NOMO-1 (cell line): ENCODE measurements at regions not wholly inside any gene's neighbourhood (a gene's known extent, or its start where the extent isn't known, plus 50 kb on each side); places are given as distances from the start of the nearest gene placed in this dataset.
A peak's percentile ranks its signal among the peaks of the same experiment; 100 is the strongest.

Source experiments
- DNase-seq, 2 experiments: peaks; one replicate each; lab custom pipeline; 2025; ENCODE audit not compliant: unreplicated experiment in 2 of 2; lab: John Stamatoyannopoulos, UW

DNA sequence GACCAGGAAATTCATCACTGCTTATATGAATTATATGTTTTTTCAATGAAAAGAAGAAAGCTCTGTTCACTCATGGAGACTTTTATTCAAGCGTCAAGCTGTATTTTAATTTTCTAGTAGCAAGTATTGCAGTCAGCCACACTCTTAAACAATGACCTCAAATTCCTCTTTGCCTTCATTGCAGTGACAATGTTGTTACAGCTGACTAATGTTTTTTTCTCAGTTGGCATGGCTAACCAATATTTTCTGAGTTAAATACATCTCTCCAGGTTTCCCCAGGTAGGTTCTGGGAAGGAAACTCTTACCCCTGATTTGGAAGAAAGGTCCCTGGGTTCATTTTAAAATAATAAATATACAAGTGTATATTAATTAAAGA is 241.5 kb downstream of the WDR11 start:
- DNase-seq, result no peak

DNA sequence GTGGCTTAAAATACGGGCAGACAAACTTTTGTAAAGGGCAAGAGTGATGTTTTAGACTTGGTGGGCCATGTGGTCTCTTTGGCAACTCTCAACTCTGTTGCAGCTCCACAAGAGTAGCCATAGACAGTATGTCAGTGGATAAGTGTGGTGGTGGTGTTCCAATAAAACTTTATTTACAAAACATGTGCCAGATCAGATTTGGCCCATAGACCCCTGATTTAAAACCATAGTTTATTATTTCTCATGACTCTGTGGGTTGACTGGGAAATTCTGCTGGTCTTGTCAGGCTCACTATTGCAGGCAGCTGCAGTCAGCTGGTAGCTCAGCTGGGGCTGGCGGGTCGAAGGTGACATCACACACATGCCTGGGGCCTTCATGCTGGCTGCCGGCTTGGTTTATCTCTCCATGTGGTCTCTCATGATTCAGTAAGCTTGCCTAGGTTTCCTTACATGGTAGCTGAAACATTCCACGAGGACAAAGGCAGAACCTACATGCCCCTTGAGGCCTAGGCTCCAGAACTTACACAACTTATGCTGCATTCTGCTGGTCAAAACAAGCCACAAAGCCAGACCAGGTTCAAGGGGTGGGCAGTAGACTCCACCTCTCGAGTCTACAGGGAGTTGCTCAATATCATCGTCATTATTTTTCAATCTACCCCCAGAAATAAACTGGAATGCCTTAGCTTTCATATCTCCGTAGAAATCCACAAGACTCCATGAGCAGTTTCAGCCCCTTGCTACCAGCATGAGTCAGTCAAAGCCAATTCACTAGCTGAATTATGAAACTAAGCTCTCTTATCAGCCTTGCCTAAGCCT is 245.7 kb downstream of the WDR11 start:
- DNase-seq, result peak in 1 of 2 experiments; percentile 40

DNA sequence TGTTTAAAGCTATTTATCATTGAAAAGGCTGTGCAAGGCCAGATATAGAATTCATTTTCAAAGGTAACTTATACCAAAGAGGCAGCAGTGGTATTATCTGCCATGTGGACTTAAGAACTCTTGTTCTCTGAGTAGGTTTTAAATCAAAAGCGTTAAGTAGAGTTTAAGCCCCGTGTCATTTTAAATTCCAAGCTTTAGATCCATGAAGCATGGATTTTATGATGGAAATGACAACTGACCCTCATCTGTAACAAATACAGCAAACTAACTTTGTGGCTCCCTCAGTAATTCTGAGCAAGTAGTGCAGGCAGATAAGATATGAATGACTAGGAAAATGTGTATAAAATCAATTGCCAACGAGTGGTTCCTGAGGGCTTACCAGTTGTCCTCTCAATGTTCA is 247.0 kb downstream of the WDR11 start:
- DNase-seq, result no peak

DNA sequence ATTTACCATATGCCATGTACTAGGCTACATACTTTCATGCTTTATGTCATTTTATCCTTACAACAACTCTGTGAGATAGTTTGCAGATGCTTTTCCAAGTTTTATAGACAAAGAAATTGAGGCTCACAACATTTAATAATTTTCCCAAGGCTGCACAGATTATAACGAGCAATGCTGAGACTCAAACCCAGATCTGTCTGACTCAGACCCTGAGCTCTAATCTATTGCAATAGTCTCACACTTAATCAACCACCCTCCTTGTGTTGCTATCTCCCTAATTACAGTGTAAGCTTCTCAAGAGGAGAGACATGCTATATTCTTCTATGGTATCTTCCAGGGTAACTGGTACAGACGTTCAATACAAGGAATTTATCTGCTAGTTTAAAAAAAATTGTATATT is 247.6 kb downstream of the WDR11 start:
- no peak for DNase-seq

DNA sequence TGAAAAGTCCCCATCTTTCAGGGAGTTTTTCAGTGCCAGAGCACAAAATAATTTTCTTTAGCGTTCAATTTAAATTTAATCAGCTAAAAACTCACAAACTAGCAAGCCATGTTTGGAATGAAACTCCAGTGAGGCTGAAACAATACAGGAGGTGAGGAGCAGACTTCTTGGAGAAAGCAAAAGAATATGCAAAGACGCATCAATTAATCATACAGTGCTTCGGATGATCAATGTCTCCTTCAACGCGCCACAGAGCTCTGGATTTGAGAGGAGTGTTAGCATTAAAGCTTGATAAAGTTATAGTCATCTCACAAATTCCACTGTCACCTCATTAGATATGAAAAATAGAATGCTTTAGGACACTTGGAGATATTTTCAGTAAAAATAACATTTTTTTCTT is 248.0 kb downstream of the WDR11 start:
- no peak for DNase-seq

DNA sequence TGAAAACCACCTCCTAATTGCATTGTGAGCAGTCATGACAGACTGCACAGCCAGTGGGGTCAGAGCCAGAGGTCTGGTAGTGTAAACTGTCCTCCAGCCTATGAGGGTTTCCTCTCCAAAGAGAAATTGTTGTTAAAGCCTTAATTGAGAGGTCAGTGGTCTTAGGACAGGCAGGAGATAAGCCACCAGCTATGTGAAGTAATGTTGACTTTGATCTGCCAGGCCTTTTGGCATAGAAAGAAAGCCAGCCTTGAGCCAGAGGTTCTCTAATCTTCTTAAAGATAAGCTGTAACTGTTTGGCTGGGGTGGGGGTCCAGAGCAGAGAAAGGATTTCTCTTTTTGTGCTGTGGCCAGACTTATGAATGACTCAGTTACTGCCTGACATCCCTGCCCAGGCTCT is 248.4 kb downstream of the WDR11 start:
- DNase-seq, result no peak

DNA sequence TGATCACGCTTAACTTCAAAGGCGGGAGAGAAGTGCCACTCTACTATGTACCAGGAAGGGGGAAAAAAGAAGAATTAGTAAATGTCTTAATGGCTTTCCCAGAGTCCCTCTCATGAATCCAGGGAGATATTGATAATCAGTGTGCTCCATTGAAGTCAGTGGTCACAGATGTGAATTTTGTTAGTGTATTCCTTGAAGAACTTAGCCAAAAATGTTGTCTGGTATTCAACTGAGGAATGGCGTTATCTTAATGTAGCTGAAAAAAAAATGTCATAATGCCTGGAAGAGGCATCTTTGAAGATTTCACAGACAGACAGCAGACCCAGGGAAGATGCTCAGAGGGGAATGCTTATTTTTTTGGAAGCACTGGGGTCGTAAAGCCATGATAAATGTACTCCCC is 250.4 kb downstream of the WDR11 start:
- DNase-seq, result no peak

DNA sequence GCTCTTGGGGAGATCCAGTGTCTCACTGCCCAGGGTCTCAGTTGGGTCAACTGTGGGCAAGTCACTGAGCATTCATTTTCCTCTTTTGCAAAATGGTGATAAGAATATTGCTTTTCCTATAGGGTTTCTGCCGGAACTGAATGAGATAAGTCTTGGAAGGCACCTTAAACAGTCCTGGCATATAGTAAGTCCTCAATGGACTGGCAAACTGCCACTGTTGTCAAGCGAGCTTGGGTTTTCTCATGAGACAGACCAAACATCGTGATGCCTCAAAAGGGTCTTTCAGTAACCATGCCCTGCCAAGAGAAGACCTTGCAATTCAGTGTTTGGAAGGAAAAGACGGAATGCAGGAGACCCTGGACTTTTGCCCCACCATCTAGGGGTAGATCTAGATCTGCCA is 251.5 kb downstream of the WDR11 start:
- DNase-seq, result no peak

DNA sequence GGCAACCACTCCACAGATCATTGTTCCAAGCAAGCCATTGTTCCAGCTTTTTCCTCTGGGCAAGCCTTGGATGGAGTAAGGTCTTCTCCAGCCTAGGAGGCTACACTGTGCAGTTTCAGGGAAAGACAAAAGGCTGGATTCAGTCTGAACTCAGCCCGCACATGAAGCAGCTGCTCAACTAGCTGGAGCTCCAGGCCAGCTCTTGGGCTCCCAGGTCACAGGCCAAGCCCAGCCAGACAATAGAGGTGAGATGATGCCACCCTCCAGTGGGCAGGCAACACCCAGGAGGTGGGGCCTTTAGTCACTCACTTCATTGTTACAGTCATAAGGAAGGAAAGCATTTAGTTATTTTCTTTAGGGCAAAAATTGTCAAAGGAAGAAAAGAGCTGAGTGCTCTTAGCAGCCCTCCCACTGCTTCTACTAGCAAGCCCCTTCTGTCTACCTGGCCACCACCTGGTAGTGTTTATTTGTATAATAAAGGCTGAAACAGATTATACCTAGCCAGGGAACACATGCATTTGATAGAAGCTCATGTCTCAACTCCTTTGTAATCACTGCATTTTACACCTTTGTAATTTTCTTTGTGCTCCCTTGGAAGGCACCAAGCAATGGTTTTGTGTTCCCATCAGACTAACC is 253.4 kb downstream of the WDR11 start:
- DNase-seq, result no peak

DNA sequence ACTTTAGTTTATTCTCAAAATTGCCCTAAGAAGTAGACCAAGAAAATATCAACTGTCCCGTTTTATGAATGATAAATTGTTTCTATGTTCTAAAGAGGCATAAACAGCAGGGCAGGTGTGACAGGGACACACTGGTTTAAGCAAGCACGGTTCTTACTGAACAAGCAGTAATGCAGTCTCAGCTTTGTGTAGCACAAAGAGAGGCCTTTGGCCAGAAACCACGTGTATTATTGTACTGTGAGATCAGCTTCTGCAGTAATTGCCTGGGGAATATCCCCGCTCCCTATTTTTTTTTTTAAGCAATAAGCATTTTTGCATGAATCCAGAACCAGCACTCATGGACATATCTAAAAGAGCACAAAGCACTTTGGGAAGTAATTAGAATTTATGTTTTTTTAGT is 255.4 kb downstream of the WDR11 start:
- DNase-seq, result no peak

DNA sequence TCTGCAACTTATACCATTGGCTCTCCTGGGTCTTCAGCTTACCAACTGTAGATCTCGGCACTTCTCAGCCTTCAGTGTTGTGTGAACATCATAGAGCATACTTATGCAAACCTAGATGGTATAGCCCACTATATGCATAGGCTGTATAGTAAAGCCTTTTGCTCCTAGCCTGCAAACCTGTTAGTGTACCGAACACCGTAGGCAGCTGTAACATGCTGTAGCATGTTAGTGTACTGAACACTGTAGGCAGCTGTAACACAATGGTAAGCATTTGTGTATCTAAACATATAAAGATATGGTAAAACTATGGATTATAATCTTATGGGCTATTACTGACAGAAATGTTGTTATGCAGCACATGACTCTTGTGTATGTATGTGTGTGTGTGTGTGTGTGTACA is 256.9 kb downstream of the WDR11 start:
- DNase-seq, result no peak

DNA sequence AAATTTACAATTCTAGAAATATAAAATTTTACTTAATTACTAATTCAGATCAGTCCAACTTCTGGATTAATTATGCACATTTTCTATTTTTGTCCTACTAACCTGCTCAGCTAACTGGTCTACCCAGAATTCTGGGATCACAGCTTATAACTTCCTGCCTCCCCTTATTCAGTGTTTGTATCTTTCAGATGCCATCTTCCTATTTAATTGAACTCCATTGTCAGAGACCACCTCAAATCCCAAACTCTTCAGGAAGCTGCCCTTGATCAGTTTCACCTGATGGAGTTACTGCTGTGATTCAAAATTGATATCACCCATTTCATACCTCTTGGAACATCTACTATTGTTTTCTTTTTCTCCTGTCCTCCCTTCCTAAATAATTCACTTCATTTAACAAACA is 259.2 kb downstream of the WDR11 start:
- DNase-seq, result no peak

DNA sequence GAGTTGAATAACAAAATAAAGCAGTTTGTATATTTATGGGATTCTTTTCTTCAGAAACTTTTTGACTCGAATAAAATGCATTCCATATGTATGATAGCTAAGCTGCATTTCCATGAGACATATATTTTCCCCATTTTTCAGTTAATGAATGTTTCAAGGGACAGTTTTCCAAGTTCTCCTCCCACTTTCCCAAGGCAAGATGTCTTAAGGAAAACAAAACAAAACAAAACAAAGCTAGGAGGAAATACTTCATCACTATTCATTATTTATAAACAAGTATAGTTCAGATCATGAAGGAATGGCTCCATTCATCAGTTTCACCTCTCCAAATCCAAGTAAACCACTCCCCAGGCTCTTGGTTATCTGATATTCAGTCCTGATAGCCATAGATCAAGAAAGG is 261.0 kb downstream of the WDR11 start:
- no peak for DNase-seq

DNA sequence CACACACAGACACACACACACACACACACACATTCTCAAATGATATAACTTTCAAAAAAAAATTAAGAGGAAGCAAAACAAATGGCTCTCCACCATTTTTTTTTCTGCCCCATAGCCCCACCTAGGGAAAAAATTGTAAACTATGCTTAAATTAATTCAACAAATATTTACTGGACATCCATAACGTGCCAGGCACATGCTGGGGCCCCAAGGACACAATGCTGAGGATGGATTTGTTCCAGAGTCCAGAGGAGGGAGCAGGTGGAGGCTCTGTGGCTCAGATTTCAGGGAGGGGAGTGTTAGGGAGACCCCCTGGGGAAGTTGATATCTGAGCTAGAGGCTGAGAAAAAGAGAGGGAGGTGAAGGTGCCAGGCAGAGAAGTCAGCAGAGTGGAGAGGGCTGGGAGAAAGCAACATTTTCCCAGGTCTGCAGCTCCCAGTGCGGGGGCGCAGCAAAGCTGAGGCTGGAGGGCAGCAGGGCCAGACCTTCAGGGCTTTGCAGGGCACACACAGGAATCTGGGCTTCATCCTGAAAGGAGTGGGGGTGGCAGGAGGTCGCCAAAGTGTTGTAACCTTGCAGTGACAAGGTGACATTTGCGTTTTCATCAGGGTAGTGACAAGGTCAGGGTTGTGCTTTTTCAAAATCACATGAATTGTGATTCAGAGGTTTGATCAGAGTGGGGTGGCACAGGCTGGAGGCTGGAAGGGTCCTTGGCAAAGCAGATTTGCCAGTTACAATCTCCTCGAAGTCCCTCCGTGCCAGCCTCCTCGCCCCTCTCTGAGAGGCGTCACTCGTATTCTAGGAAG is 261.6 kb downstream of the WDR11 start:
- peak in 1 of 2 experiments; percentile 35 for DNase-seq

DNA sequence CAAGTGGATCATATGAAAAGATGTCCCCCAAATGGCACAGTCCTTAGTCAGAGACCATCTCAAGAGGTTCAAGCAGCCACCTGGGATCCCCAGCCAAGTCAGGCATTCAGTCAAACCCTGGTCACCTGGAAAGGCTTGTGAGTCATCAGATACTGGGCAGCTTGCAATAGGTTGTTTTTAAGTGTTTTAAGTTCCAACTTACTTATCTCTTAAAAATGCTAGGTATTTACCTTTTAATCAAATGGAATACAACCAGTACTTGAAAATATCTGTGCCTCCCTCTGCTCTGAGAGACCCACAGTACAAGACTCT is 262.2 kb downstream of the WDR11 start:
- no peak for DNase-seq

DNA sequence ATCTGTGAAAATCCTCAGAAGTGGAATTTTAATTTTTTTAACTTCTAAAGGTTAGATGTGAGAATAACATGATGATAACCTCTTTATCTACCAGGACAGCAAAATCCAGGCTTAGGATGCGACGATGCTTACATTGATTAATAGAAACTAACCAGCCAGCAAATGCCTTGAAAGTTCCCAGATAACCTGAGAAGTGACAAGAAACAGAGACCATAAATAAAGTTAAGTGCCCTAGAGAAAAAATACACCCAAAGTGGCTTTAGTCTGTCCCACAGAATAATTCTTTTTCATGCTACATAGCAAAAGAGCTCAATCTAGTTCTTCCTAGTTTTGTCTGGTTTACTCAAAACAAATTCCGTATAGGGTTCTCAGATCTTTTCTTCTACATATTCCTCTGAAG is 262.7 kb downstream of the WDR11 start:
- DNase-seq, result no peak

DNA sequence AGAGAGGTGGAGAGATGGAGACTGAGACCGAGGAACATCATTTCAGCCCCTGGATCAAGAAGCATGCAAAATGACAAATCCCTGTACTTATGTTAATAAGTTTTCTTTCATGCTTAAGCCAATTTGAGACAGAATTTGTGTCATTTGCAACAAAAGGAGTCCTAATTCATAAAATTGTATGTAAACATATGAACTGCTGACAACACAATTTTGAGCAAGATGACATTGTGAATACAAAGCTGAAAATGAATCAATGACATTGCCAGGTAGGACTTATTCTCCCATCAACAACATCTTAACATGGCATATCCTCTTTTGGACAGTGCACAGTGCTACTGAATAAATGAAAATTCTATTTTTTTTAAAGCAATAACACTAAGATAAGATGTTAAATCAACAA is 264.0 kb downstream of the WDR11 start:
- no peak for DNase-seq

DNA sequence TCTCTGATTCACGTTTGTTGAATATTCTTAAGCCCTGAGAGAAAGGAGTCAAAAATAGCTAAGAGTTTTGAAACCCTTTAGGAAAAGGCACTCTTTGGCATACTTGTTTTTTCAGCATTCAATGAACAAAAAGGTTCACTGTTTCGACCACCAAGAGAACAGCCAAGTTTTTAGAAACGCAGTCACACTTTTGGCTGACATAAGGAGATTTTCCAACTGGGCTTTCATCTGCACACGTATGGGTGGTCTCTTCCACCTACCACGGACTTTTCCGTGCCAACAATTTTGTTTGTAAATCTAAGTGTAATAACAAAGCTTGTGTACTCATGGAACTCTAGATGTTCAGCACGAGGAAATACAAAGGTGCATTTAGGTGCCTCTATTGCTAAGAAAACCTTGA is 270.3 kb downstream of the WDR11 start:
- no peak for DNase-seq

DNA sequence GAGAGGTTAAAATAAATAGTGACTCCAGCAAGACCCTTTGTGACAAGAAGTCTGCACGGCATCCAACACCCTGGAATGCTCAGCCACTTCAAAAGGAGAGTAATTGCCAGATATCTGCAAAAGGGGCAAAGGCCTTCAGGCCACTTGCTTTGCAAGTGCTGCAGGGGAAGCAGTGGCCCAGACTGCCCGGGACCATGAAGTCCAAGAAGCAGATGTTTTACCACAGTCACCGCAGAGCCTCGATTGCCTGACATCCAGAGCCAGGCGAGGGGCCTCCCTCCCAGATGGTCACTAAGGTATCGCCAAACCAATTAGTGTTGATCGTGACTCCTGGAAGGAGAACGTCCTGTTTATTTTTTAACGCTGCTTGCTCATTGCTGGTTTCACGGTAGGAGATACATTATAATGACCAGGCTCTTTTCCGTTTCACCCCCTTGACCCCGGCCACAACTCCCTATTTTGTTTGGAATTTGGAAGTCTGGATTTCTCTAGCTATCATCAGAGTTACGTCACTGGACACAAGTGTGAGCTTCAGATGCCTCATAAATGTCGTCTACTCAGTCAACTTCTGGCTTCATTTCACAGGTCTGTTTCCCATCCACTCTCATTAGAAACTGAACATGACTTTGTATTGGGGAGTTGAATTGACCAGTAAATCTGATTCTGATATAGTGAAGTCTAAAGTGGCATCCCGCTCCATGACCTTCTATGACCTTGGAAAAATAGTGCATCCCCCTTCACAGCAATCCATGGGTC is 276.2 kb downstream of the WDR11 start:
- no peak for DNase-seq

DNA sequence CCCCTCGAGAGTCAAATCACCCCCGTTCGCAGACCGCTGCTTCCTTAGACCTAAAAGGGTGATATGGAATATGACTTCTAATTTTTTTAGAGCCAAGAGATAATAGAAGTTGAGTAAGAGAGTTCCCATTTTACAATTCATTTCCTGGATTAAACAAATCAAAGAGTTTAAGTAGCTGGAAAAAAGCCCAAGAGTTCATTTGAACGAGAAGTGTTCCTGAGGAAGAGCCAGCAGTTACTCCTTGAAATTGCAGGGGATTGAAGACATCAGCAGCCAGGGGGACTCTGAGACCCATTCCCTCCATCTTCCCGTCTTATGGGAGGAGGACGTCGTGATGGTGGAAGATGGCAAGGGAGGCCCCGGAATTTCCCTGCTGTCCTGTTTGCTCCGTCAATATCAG is 277.0 kb downstream of the WDR11 start:
- DNase-seq, result no peak

DNA sequence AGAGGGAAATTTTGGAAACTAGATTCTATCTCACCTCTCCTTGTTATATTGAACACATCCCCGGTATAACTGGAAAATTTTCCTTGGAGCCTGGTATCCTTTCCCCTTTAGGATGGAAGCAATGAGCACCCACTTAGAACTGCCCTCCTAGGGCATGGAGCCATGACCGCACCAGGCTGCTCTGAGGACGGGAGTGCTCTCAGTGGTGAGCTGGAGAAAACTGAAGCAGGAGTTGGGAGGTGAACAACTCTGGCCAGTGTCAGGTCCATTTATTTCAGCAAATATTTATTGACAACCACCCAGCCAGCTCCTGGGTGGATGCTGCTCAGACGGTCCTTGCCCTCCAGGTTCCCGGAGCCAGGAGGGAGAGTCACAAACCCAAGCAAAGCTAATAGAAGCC is 278.1 kb downstream of the WDR11 start:
- DNase-seq, result no peak
